ENCODE measurements at regions not wholly inside any gene's neighbourhood (a gene's known extent, or its start where the extent isn't known, plus 50 kb on each side); places are given as distances from the start of the nearest gene placed in this dataset.

DNA sequence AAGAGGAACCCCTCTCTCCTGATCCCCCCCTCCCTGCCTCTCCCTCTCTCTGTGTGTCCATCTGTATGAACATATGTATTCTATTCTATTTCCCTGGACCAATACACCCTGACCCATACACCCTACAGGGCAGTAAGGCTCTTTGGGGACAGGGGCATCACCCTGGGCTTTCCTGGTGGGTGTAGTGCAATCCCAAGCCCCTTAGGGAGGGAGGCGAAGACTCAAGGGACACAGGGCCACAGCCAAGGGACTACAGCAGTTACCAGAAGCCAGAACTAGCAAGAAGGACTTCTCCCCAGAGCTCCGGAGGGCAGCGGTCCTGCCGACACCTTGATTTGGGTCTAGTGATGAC, 214.2 kb upstream of the RAB6C start:
- no peak overlapping the region for H3K4me3 ChIP-seq (ENCODE audit: low read length)
- DNase-seq (ENCODE audit: low read depth): no peak
- TF ChIP-seq, protein P1, sequence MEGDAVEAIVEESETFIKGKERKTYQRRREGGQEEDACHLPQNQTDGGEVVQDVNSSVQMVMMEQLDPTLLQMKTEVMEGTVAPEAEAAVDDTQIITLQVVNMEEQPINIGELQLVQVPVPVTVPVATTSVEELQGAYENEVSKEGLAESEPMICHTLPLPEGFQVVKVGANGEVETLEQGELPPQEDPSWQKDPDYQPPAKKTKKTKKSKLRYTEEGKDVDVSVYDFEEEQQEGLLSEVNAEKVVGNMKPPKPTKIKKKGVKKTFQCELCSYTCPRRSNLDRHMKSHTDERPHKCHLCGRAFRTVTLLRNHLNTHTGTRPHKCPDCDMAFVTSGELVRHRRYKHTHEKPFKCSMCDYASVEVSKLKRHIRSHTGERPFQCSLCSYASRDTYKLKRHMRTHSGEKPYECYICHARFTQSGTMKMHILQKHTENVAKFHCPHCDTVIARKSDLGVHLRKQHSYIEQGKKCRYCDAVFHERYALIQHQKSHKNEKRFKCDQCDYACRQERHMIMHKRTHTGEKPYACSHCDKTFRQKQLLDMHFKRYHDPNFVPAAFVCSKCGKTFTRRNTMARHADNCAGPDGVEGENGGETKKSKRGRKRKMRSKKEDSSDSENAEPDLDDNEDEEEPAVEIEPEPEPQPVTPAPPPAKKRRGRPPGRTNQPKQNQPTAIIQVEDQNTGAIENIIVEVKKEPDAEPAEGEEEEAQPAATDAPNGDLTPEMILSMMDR (conservative IDR thresholded peaks at IDR 0.05; ENCODE audit: low read length): no peak

DNA sequence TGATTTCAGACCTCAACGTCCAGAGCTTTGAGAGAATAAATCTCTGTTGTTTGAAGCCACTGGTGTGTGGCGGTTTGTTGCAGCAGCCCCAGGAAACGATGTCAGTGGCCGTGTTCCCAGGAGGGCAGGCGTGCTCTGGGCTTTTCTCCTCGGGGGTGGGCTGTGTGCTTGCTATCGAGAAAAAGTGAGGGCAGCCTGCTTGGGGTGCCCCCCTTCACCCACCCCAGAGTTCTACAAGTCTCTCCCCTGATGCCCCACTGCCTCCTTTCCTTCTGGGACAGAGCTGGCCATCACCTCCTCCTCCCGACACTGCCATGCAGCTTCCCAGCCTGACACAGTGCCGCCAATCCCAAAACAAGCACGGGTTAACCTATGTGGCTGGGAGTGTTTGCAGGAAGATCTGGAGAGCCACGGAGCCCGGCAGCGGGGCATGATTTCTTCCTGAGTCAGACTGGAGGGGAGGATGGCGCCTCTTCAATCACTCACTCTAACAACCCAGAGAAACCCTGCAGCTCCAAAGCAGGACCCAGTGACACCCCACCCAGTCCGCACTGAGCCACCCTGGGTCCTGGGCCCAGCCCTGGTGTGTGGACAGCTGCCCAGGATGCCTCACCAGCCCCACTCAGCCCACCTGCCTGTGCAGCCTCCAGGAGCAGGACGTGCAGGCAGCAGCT, 213.7 kb upstream of the RAB6C start:
- TF ChIP-seq, protein P1 (conservative IDR thresholded peaks at IDR 0.05; ENCODE audit: low read length): no peak
- no peak for DNase-seq (ENCODE audit: low read depth)
- H3K4me3 ChIP-seq (ENCODE audit: low read length): no peak overlapping the region

DNA sequence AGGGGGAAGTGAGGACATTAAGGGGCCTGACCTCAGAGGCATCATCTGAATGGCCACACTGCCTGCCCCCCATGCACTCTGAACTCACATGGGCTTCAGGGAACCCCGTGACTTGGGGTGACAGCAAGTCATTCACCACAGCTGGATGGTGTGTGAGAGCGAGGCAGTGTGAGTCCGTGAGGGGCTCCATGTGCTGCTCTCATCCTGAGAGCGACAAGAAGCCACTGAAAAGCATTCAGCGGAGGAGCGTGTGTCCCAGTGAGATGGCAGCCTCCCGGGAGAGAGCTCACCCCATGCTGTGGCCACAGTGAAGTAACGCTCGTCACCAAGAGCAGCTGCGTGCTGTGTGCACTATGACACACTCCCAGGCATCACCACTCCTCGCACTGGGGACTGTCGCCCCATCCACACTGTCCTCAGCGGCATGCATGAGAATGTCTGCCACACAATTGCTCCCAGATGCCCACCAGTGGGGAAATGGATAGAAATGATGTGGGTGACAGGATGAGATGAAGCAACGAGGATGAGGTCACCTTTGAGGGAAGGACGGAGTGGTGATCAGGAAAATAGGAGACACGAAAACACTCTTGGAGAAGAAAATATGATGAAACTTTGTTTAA, 213.0 kb upstream of the RAB6C start:
- peak; percentile 24 for DNase-seq (ENCODE audit: low read depth)
- TF ChIP-seq, protein P1 (conservative IDR thresholded peaks at IDR 0.05; ENCODE audit: low read length): no peak
- H3K4me3 ChIP-seq (ENCODE audit: low read length): no peak overlapping the region

GRCh38 chr2:129767346-129768035, 212.0 kb upstream of the RAB6C start:
- TF ChIP-seq, protein P1 (conservative IDR thresholded peaks at IDR 0.05; ENCODE audit: low read length): no peak
- DNase-seq (ENCODE audit: low read depth): no peak
- H3K4me3 ChIP-seq (ENCODE audit: low read length): no peak overlapping the region

GRCh38 chr2:129768036-129768386, 211.5 kb upstream of the RAB6C start:
- no peak overlapping the region for H3K4me3 ChIP-seq (ENCODE audit: low read length)
- no peak for DNase-seq (ENCODE audit: low read depth)
- TF ChIP-seq, protein P1 (conservative IDR thresholded peaks at IDR 0.05; ENCODE audit: low read length): no peak

DNA sequence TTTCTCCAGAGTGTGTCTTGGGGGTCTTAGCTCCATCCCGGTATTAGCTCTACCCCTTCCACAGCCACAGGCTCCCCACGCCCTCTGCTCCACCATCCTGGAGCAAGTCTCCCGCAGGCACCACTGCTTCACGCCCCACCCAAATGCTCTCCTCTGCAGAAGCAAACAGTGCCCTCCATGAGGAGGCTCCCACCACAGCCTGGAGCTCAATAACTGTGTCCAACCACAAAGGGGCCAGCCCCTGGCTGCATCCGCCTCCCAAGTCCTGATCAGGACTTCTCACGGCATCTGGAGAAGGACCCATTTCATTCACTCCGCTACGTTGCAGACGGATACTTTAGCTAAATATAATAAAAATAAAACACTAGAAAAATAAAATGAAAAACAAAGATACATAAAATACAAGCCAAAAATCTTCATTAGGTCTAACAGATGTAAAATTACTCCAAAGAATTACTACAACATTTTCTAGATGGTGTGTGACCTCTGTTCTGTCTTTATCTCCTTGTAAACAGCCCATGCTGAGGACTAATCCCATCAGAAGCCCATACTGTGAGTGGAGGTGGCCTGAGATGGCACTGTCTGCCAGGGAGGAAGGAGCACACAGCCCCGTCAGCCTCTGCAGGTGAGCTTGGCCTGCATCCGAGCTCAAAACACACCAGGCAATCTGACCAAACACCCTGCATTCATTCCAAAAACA, 210.8 kb upstream of the RAB6C start:
- H3K4me3 ChIP-seq (ENCODE audit: low read length): no peak overlapping the region
- DNase-seq (ENCODE audit: low read depth): no peak
- TF ChIP-seq, protein P1 (conservative IDR thresholded peaks at IDR 0.05; ENCODE audit: low read length): no peak

Data from AG10803 (cell line).